ENCODE measurements at regions not wholly inside any gene's neighbourhood (a gene's known extent, or its start where the extent isn't known, plus 50 kb on each side); places are given as distances from the start of the nearest gene placed in this dataset.

DNA sequence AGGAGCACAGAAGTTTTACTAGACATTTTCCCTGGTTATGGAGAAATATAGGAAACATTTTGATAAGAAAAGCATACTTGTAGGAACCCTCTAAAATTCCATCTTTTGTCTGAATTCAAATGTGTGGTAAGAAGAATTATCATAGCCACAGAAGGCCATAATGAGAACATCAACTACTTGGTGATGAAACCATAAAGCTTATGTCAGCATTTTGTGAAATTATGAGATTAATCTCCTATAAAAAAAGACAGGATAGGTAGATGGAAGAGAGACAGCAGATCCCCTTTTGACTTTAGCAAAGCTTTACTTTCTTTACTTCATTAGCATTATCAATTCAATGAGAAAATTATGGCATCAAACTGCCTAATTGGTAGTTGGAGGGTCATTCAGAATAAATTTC is 697.0 kb downstream of the IGSF11 start:
- DNase-seq (ENCODE audit: low read depth) = no peak
- no peak overlapping the region for H3K4me3 ChIP-seq (ENCODE audit: low read depth, low read length)
- TF ChIP-seq POLR2A (IDR thresholded peaks at IDR 0.05; ENCODE audit: extremely low read depth, insufficient read length) = no peak
- no peak for TF ChIP-seq MYC (IDR thresholded peaks at IDR 0.05; ENCODE audit: low read depth, low read length)
- TF ChIP-seq, protein P1, sequence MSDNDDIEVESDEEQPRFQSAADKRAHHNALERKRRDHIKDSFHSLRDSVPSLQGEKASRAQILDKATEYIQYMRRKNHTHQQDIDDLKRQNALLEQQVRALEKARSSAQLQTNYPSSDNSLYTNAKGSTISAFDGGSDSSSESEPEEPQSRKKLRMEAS (IDR thresholded peaks at IDR 0.05; ENCODE audit: low read depth, low read length) = no peak
- TF ChIP-seq, protein P2, sequence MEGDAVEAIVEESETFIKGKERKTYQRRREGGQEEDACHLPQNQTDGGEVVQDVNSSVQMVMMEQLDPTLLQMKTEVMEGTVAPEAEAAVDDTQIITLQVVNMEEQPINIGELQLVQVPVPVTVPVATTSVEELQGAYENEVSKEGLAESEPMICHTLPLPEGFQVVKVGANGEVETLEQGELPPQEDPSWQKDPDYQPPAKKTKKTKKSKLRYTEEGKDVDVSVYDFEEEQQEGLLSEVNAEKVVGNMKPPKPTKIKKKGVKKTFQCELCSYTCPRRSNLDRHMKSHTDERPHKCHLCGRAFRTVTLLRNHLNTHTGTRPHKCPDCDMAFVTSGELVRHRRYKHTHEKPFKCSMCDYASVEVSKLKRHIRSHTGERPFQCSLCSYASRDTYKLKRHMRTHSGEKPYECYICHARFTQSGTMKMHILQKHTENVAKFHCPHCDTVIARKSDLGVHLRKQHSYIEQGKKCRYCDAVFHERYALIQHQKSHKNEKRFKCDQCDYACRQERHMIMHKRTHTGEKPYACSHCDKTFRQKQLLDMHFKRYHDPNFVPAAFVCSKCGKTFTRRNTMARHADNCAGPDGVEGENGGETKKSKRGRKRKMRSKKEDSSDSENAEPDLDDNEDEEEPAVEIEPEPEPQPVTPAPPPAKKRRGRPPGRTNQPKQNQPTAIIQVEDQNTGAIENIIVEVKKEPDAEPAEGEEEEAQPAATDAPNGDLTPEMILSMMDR (IDR thresholded peaks at IDR 0.05; ENCODE audit: low read depth, low read length) = no peak

DNA sequence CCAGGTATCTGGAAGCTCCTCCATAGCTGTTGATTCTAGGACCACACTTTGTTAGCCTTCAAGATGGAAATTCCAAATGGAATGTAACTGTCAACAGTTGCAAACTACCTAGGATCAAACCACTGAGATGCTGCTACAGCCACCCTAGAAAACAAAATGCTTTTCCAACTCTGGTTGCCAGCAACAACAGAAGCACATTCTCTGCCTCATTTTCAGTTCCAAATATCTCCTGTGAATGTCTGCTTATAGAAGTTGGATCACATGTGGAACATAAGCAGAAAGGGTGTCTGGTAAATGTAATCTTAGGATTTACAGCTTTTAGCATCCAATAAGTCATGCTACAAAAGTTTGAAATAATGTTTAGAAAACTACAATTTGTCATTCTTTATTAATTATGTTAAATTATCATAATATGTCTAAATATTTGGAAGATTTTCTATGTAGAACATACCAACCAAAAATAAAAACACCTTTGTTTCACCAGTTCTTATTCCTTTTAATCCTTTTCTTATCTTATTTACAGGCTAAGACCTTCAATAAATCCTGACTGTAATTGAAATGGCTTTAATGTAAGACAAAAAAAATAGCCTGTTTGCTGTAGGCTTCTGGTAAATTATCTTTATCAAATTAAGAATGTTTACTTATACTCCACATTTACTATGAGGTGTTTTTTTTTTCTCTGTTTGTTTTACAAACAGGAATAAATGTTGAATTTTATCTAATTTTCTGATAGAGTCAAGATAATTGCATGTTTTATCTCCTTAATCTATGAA is 687.1 kb downstream of the IGSF11 start:
- TF ChIP-seq, protein P1 (IDR thresholded peaks at IDR 0.05; ENCODE audit: low read depth, low read length) = no peak
- TF ChIP-seq MYC (IDR thresholded peaks at IDR 0.05; ENCODE audit: low read depth, low read length) (no peak), POLR2A (IDR thresholded peaks at IDR 0.05; ENCODE audit: extremely low read depth, insufficient read length) (no peak)
- TF ChIP-seq, protein P2 (IDR thresholded peaks at IDR 0.05; ENCODE audit: low read depth, low read length) = no peak
- no peak overlapping the region for H3K4me3 ChIP-seq (ENCODE audit: low read depth, low read length)
- no peak for DNase-seq (ENCODE audit: low read depth)

DNA sequence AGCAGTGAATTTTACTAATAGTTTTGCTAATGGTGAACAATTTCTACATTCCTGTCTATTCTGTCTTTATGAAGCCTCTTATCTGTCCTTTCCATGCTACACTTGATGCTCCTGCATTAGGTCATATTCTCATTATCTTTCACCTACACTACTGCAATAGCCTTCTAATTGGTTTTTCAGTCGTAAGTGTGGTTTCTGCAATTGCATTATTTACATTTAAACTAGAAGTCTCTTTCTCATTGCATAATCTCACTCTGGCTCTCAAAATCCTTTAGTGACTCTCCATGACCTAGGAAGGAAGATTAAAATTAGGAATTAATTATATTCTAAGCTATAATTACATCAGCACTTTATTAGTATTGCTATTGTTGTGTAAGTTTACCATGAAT is 686.5 kb downstream of the IGSF11 start:
- no peak overlapping the region for H3K4me3 ChIP-seq (ENCODE audit: low read depth, low read length)
- no peak for TF ChIP-seq MYC (IDR thresholded peaks at IDR 0.05; ENCODE audit: low read depth, low read length)
- TF ChIP-seq, protein P1 (IDR thresholded peaks at IDR 0.05; ENCODE audit: low read depth, low read length) = no peak
- TF ChIP-seq POLR2A (IDR thresholded peaks at IDR 0.05; ENCODE audit: extremely low read depth, insufficient read length) = no peak
- TF ChIP-seq, protein P2 (IDR thresholded peaks at IDR 0.05; ENCODE audit: low read depth, low read length) = no peak
- DNase-seq (ENCODE audit: low read depth) = no peak

DNA sequence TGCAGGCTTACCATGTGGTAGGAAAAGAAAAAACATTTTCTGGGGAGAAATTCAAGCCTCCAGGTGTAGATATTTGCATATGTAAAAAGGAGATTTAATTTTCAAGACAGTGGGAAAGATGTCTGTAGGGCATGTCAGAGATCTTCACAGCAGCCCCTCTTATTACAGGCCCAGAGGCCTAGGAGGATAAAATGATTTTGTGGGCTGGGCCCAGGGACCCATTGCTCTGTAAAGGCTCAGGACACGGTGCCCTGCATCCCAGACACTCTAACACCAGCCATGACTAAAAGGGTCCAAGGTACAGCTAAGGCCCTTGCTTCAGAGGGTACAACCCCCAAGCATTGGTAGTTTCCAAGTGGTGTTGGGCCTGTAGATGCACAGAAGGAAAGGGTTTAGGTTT is 680.1 kb downstream of the IGSF11 start:
- no peak overlapping the region for H3K4me3 ChIP-seq (ENCODE audit: low read depth, low read length)
- TF ChIP-seq, protein P1 (IDR thresholded peaks at IDR 0.05; ENCODE audit: low read depth, low read length) = no peak
- TF ChIP-seq POLR2A (IDR thresholded peaks at IDR 0.05; ENCODE audit: extremely low read depth, insufficient read length) (no peak), MYC (IDR thresholded peaks at IDR 0.05; ENCODE audit: low read depth, low read length) (no peak)
- TF ChIP-seq, protein P2 (IDR thresholded peaks at IDR 0.05; ENCODE audit: low read depth, low read length) = no peak
- no peak for DNase-seq (ENCODE audit: low read depth)

DNA sequence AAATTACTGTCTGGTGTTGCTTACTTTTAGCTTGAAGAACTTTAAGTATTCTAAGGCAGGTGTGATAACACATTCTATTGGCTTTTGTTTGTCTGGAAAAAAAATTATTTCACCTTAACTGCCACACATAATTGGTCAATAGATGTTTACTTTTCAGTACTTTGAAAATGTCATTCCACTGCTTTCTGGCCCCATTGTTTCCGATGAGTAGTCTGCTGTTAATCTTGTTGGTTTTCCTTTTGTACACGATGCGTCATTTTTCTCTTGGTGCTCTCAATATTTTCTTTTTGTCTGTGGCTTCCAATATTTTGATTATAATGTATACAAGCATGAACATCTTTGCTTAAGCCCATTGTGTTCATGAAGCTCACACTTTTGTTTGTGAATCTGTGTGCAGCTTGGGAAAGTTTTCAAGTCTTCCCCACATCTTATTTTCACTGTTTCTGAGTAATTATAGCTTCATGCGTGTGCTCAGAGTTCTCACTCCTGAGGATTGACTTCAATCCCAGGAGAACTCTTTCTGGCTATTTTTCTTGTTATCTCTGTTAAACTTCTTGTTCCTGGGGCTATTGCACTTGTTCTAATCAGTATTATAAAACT is 664.7 kb downstream of the IGSF11 start:
- DNase-seq (ENCODE audit: low read depth) = no peak
- TF ChIP-seq POLR2A (IDR thresholded peaks at IDR 0.05; ENCODE audit: extremely low read depth, insufficient read length) (no peak), MYC (IDR thresholded peaks at IDR 0.05; ENCODE audit: low read depth, low read length) (no peak)
- TF ChIP-seq, protein P2 (IDR thresholded peaks at IDR 0.05; ENCODE audit: low read depth, low read length) = no peak
- TF ChIP-seq, protein P1 (IDR thresholded peaks at IDR 0.05; ENCODE audit: low read depth, low read length) = no peak
- H3K4me3 ChIP-seq (ENCODE audit: low read depth, low read length) = no peak overlapping the region
